ENCODE measurements at regions not wholly inside any gene's neighbourhood (a gene's known extent, or its start where the extent isn't known, plus 50 kb on each side); places are given as distances from the start of the nearest gene placed in this dataset.

- TF ChIP-seq SP2 (IDR thresholded peaks at IDR 0.05; ENCODE audit: low read length) (no peak), CREB1 (IDR thresholded peaks at IDR 0.05) (no peak), SP1 (IDR thresholded peaks at IDR 0.05; ENCODE audit: low read depth, low read length) (no peak), CTBP2 (IDR thresholded peaks at IDR 0.05; ENCODE audit: borderline replicate concordance, insufficient read depth, insufficient read length, low read length) (no peak), HDAC6 (IDR thresholded peaks at IDR 0.05; ENCODE audit: low read depth, low read length) (no peak), KDM1A (IDR thresholded peaks at IDR 0.05; ENCODE audit: borderline replicate concordance, low read length) (no peak), TCF12 (IDR thresholded peaks at IDR 0.05; ENCODE audit: low read depth, low read length) (no peak), NANOG (IDR thresholded peaks at IDR 0.05; ENCODE audit: insufficient read depth, low read depth, low read length, poor library complexity, severe bottlenecking) (no peak), SIRT6 (IDR thresholded peaks at IDR 0.05; ENCODE audit: low read length) (no peak), BCL11A (IDR thresholded peaks at IDR 0.05; ENCODE audit: low read depth in 2 of 2, low read length in 2 of 2) (no peak), CBX5 (IDR thresholded peaks at IDR 0.05; ENCODE audit: low read depth, low read length) (no peak), SAP30 (IDR thresholded peaks at IDR 0.05; ENCODE audit: insufficient read depth, insufficient replicate concordance, low read length) (no peak), POLR2A (IDR thresholded peaks at IDR 0.05; ENCODE audit: control extremely low read depth in 1 of 2, low read depth in 2 of 2, low read length in 2 of 2) (no peak)
- TF ChIP-seq, protein P1, sequence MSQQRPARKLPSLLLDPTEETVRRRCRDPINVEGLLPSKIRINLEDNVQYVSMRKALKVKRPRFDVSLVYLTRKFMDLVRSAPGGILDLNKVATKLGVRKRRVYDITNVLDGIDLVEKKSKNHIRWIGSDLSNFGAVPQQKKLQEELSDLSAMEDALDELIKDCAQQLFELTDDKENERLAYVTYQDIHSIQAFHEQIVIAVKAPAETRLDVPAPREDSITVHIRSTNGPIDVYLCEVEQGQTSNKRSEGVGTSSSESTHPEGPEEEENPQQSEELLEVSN (IDR thresholded peaks at IDR 0.05), result no peak
- Histone ChIP-seq H4K8ac (ENCODE audit: extremely low read depth, insufficient read depth, low read length) (no peak overlapping the region), H3K4me2 (ENCODE audit: insufficient read depth in 1 of 2, low read depth in 2 of 2, low read length in 2 of 2) (no peak overlapping the region)
These were observed 151.6 kb upstream of the NAV2 start for GRCh38 chr11:19561011-19561410.

More at GRCh38 chr11:19561011-19561410, 151.6 kb upstream of the NAV2 start:
- Histone ChIP-seq H3K79me1 (ENCODE audit: low read depth, low read length) (no peaks in the 10 kb centered on the region), H3K14ac (ENCODE audit: insufficient read length) (no peak overlapping the region), H3K4ac (replicated peaks; ENCODE audit: insufficient read length, low read depth, low read length) (no peak overlapping the region), H3K23ac (ENCODE audit: insufficient read length) (no peak overlapping the region), H3K9ac (replicated peaks in 1 of 4; ENCODE audit: extremely low read depth in 1 of 4, low read depth in 3 of 4, low read length in 3 of 4) (no peak overlapping the region), H4K91ac (replicated peaks; ENCODE audit: insufficient read length, low read length) (no peak overlapping the region), H3K36me3 (ENCODE audit: control insufficient read depth in 2 of 4, insufficient read depth in 4 of 4, low read length in 3 of 4) (no peaks in the 10 kb centered on the region), H2BK120ac (replicated peaks; ENCODE audit: low read depth, low read length) (no peak overlapping the region), H2AK5ac (ENCODE audit: low read depth, low read length) (no peak overlapping the region), H2BK15ac (ENCODE audit: low read length) (no peak overlapping the region), H4K20me1 (replicated peaks in 1 of 2; ENCODE audit: control insufficient read depth in 1 of 2, insufficient read depth in 2 of 2, low read length in 2 of 2) (no peaks in the 10 kb centered on the region), H3K56ac (replicated peaks; ENCODE audit: insufficient read length, low read depth, low read length) (no peak overlapping the region), H3K4me3 (ENCODE audit: extremely low read depth in 1 of 4, insufficient read depth in 2 of 4, low read depth in 3 of 4, low read length in 4 of 4) (no peak overlapping the region), H2BK5ac (ENCODE audit: low read depth, low read length) (no peak overlapping the region), H3K9me3 (ENCODE audit: insufficient read depth in 2 of 2, low read depth in 1 of 2, low read length in 1 of 2) (no peaks in the 10 kb centered on the region), H3K23me2 (ENCODE audit: low read depth, low read length) (no peaks in the 10 kb centered on the region), H4K5ac (ENCODE audit: insufficient read length, low read depth, low read length) (no peak overlapping the region), H3K18ac (ENCODE audit: extremely low read depth, low read length) (no peak overlapping the region), H2AFZ (ENCODE audit: low read length) (no peak overlapping the region), H2BK12ac (ENCODE audit: low read depth, low read length) (no peak overlapping the region), H3K79me2 (ENCODE audit: control insufficient read depth in 1 of 2, insufficient read depth in 2 of 2, low read length in 2 of 2) (no peaks in the 10 kb centered on the region), H3K27me3 (replicated peaks in 1 of 4; ENCODE audit: control insufficient read depth in 3 of 4, extremely low read depth in 1 of 4, insufficient read depth in 3 of 4, low read length in 3 of 4) (no peaks in the 10 kb centered on the region; a peak in 1 of 7 replicates), H3K4me1 (replicated peaks in 1 of 4; ENCODE audit: control insufficient read depth in 3 of 4, insufficient read depth in 4 of 4, low read length in 3 of 4) (peaks cover 0 to 7% (median 3%) of the 10 kb centered on the region in 4 experiments; a peak in 2 of 7 replicates), H3K27ac (ENCODE audit: low read depth, low read length) (no peak overlapping the region), H2BK20ac (ENCODE audit: low read length) (no peak overlapping the region)
- WGBS, 2 experiments (ENCODE audit: extremely low coverage in 1 of 2, insufficient coverage in 1 of 2, insufficient read length in 1 of 2, insufficient replicate concordance in 2 of 2, low coverage in 1 of 2, low lambda C conversion rate in 2 of 2, missing lambda C conversion rate in 1 of 2), result 83% methylated on average over 8 of the region's 8 CpGs; no CpG with 5 or more reads in 1 of the 2 experiments
- no peak for FAIRE-seq
- ChIA-PET CTCF (ENCODE audit: partially characterized antibody) (interaction anchor here (0.6 to 4.6 kb wide), 23 partner anchors 9 to 572 kb away, joined by 3 to 42 read pairs (median 4); no protein-coding TSS in a partner anchor), POLR2A (ENCODE audit: partially characterized antibody) (interaction anchor here (0.7 kb wide), 1 partner anchor 152 kb away, joined by 3 read pairs; no protein-coding TSS in a partner anchor)
- DNase-seq (ENCODE audit: low read depth in 1 of 2, low spot score in 2 of 2), result no peak
